ENCODE measurements at regions not wholly inside any gene's neighbourhood (a gene's known extent, or its start where the extent isn't known, plus 50 kb on each side); places are given as distances from the start of the nearest gene placed in this dataset.

DNA sequence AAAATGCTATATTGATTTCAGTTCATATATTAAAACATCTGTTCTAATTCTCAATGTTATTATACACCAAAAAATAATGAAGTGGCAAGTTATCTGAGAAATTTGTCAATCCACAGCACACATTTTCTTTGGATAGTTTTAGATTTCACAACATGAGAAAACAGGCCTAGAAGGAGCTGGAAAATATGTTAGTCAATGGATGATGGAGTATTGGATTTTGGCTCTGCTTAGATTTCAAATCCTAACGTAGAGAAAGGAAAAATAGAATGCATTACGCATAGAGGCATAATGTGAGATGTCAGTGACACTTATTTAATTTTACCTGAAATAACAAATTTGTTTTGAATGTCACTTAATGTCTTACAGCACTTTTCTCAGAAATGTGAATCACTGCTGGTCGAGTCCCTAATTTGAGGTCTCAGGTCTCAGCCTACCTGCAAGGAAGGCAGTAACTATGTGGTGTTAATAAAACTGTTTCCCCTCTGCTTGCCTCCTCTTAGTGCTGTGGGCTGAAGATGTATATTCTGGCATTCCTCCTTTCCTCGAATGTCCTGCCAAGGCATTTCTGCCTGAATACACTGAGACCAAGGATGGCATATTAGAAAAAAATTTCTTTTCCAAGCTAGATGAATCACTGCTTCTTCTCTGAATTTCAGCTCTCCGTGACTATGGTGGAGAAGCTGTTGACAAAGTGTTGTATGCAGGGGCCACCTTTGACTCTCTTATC lies 232.4 kb downstream of the POSTN start:
- DNase-seq (ENCODE audit: low read depth in 3 of 3, low spot score in 2 of 3), result no peak

DNA sequence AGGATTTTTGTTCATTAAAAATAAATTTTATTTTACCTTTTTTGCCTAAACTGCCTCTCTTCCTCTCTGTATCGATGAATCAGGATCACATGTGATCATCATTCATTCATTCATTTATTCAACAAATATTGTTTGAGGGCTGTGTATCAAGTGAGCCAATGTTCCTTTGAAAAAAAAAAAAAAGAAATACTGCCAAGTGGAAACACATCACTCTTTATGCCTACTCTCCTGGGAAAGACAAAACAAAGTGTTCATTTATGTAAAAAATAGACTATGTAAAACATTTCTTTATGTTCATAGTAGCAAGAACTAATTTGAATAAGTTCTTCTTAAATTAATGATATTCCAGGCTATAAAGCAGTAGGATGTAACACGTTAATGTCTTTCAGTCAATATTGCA lies 233.1 kb downstream of the POSTN start:
- no peak for DNase-seq (ENCODE audit: low read depth in 3 of 3, low spot score in 2 of 3)

- no peak for DNase-seq (ENCODE audit: low read depth in 3 of 3, low spot score in 2 of 3)
Observed at GRCh38 chr13:37364956-37365355, 233.6 kb downstream of the POSTN start.

- no peak for DNase-seq (ENCODE audit: low read depth in 3 of 3, low spot score in 2 of 3)
Observed at GRCh38 chr13:37364007-37364406, 234.6 kb downstream of the POSTN start.

GRCh38 chr13:37361608-37362007 lies 237.0 kb downstream of the POSTN start:
- no peak for DNase-seq (ENCODE audit: low read depth in 3 of 3, low spot score in 2 of 3)

DNA sequence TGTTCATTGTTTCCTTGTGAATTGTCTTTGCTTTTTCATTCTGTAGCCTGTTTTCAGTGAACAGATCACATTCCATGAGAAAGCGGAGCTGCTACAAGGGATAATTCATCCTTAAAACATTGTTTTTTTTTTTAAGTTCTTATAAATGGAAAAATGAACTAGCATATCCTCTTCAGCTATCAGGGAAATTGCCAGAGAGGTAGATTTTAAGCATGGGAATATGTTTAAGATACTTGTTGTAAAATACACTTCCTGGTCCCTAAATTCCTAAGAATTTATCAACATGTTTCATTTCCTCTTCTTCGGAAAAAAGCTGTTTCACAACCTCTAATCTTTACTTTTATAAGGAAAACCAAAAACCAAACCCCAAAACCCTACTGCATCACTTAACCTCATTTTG lies 238.0 kb downstream of the POSTN start:
- no peak for DNase-seq (ENCODE audit: low read depth in 3 of 3, low spot score in 2 of 3)

DNA sequence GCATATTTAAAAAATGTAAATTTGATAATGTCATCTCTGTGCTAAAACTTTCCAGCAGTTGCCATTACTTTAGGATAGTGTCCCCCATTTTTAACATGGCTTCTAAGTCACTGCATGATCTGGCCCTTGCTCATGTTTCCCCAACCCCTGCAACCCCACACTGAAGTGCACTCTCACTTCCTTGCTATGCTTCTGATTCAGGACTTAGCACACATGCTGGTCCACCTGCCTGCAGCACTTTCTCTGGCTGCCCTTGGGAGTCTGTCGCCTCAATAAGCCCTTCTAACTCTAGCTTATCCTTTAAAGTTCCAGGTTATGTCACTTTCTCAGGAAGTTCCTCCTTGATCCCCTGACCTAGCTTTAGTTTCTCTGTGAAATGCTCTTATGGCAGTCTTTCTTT lies 241.0 kb downstream of the POSTN start:
- DNase-seq (ENCODE audit: low read depth in 3 of 3, low spot score in 2 of 3), result no peak

GRCh38 chr13:37353911-37354310 lies 244.7 kb downstream of the POSTN start:
- DNase-seq (ENCODE audit: low read depth in 3 of 3, low spot score in 2 of 3), result no peak

DNA sequence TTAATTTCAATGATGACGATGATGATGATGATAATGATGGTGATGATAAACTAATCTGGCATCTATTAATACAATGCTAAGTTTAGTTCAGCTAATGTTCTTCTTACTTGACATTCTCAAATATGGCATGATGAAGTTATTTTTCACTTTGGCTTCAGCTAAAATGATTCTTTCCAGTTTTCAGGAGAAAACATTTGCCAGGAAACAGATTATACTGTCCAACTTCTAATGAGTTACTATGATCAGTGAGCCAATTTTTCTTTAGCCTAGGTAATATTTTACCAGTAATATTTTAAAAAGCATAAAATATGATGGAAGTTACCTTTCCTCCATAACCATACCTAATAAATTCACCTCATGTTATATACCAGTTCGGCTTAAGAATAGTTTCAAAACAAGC lies 245.7 kb upstream of the CSNK1A1L start:
- no peak for DNase-seq (ENCODE audit: low read depth in 3 of 3, low spot score in 2 of 3)

GRCh38 chr13:37349916-37350315 lies 244.5 kb upstream of the CSNK1A1L start:
- DNase-seq (ENCODE audit: low read depth in 3 of 3, low spot score in 2 of 3), result no peak

DNA sequence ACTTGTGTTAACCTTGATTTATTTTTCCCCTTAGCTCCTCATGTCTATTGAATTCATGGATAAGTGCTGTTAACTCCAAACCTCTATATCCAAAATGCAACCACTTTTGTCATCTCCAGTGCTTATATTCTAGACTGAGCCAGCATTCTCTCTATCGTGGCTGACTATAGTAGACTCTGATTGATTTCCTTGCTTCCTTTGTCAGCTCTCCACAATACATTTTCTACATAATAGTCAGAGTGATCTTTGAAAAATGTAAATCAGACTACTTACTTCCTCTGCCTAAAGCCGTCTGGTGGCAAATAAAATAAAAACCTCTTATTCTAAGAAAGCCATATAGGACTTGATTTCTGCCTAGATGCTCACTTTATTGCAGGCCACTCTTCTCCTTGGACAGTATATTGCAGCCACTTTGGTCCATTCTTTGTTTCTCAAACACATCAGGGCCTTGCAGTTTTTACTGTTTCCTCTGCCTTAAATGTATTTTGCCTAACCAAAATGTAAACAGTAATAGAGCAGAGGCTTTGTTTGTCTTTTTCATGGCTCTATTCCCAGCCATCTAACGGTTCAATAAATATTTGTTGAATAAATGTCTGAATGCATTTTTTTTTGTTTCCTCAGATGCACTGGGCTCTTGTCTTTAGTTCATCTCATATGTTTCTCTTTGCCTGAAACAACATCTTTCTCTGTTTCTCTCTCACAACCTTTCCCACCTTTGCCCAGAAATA lies 243.6 kb upstream of the CSNK1A1L start:
- no peak for DNase-seq (ENCODE audit: low read depth in 3 of 3, low spot score in 2 of 3)

DNA sequence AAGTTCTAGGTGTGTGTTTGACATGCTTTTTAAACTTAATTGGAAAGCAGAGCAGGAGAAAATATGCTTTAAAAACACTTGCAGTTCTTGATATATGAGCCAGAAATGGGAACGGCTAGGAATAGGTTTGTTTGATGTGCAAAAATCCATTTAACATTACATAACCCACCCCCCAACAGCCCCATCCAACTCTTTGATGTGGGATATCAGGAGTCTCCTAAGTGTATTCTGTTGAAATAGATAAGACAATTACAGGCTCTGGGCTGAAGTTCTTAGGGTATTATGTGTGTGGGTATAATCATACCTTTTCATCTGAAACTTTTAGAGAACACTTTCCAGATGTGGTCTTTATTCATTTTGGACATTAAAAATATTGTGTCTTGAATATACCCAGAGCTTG lies 240.4 kb upstream of the CSNK1A1L start:
- DNase-seq (ENCODE audit: low read depth in 3 of 3, low spot score in 2 of 3), result no peak

DNA sequence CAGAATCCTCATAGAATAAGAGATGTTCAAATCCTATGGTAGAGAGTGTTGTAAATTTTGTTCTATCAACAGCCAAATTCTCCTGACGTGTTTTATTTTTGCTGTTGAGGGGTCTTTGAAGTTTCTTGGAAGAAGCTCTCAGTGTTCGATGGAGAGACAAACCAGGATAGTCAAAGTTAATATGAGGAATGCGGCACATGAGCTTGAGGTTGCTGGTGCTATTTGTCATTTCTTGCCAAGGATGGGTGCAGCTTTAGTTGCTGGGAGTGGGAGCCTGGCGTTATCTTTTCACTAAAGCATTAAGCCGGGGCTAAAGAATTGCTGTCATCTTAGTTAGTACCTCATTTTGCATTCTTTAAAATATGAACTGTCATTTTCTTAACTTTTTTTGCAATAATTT lies 239.9 kb upstream of the CSNK1A1L start:
- DNase-seq (ENCODE audit: low read depth in 3 of 3, low spot score in 2 of 3), result no peak

DNA sequence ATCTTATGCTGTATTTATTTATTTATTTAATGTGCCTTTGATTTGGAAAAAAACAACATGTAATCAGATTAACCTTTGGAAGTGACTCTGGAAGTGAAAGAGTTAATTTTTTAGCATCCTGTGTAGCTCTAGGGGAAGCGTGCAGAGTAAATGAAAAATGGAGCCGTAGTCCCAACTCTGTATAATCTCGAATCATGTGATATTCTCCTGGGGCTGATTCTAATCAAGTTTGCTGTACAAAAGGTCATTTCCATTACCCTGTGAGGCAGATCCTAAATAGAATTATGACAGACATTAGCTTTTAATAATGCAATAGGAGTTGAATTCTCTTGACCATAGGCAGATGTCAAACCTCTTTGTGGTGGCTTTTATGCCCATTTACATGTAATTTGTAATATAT lies 238.6 kb upstream of the CSNK1A1L start:
- no peak for DNase-seq (ENCODE audit: low read depth in 3 of 3, low spot score in 2 of 3)

DNA sequence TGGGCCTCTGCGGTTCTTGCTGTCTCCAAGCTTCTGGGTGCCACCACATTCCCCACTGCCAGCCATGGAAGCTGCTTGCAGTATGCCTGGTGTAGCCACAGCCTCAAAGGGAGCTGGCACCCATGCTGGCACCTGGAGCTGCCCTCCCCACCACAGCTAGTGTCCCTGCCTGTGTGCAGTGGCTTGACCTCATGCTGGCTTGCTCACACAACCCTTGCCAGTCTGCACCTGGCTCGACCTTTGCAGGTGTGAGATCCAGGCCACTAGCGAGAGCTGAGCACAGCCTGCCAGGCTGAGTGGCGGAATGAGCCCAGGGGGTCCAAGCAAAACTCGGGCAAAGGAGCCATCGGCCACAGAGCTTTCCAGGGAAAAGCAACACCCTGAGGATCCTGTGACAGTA lies 236.7 kb upstream of the CSNK1A1L start:
- DNase-seq (ENCODE audit: low read depth in 3 of 3, low spot score in 2 of 3), result no peak

GRCh38 chr13:37340901-37341670 lies 235.6 kb upstream of the CSNK1A1L start:
- no peak for DNase-seq (ENCODE audit: low read depth in 3 of 3, low spot score in 2 of 3)

DNA sequence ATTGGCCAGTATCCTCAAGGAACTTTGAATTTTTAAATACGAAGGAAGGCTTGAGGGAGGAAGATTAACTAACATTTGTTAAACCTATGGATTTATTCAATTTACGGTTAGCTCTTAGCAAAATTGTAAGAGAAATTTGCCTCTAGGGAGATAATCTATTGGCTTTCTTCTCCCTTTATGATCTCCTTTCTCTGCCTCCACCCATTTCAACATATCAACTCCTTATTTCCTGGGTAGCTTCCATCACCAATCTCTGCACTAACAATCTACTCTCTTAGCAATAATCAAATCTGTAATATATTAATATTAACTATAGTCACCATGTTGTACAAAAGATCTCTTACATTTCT lies 233.9 kb upstream of the CSNK1A1L start:
- no peak for DNase-seq (ENCODE audit: low read depth in 3 of 3, low spot score in 2 of 3)

- DNase-seq (ENCODE audit: low read depth in 3 of 3, low spot score in 2 of 3), result no peak
Observed at GRCh38 chr13:37338726-37339385, 233.4 kb upstream of the CSNK1A1L start.

- DNase-seq (ENCODE audit: low read depth in 3 of 3, low spot score in 2 of 3), result no peak
Observed at GRCh38 chr13:37326334-37326733, 220.9 kb upstream of the CSNK1A1L start.

DNA sequence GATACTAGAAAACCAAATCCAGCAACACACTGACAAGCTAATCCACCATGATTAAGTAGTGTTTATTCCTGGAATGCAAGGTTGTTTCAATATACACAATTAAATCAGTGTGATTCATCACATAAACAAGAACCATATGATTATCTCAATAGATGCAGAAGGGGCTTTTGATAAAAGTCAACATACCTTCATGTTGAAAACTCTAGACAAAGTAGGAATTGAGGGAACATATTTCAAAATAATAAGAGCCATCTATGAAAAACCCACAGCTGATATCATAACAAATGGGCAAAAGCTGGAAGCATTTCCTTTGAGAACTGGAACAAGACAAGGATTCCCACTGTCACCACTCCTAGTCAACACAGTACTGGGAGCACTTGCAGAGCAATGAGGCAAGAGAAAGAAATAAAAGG lies 213.6 kb upstream of the CSNK1A1L start:
- no peak for DNase-seq (ENCODE audit: low read depth in 3 of 3, low spot score in 2 of 3)

GRCh38 chr13:37316935-37317334 lies 211.5 kb upstream of the CSNK1A1L start:
- no peak for DNase-seq (ENCODE audit: low read depth in 3 of 3, low spot score in 2 of 3)

Measured in right renal cortex interstitium (tissue), 3 donors.